Natural killer cell (primary cell): ENCODE measurements at regions not wholly inside any gene's neighbourhood (a gene's known extent, or its start where the extent isn't known, plus 50 kb on each side); places are given as distances from the start of the nearest gene placed in this dataset.
"Not testable (repeated sequence)": the region's sequence is repeated elsewhere in the genome, so short reads cannot be mapped to it uniquely, and the experiment has no call there.

Source experiments
- ATAC-seq, 3 donors: fragments of 150-1000 bp in 2 of 3; fragments of 200-7000 bp in 1 of 3; cut with Tn5 transposase; 1 replicate in 1 of 3; 2 replicates in 2 of 3; pipeline ENCODE4 v1.10.0; 2021; ENCODE audit warnings: mild to moderate bottlenecking in 2 of 3, moderate library complexity in 2 of 3
- DNase-seq, 2 donors: peaks; one replicate each; pipeline versions ENCODE4 v3.0.0 to v3.0.0-alpha.2; 2013 to 2021; ENCODE audit warnings: mixed read lengths in 1 of 2
- H3K27ac ChIP-seq: one replicate; pipeline ENCODE4 v1.5.1; 2013; ENCODE audit warnings: mild to moderate bottlenecking, low read length
- H3K27me3 ChIP-seq: one replicate; pipeline ENCODE4 v1.6.1; 2013; ENCODE audit warnings: low read length; ENCODE audit not compliant: control insufficient read depth, insufficient read depth
- H3K36me3 ChIP-seq: one replicate; pipeline ENCODE4 v1.6.1; 2013; ENCODE audit warnings: low read length; ENCODE audit not compliant: control insufficient read depth, insufficient read depth
- H3K4me1 ChIP-seq: one replicate; pipeline ENCODE4 v1.6.1; 2013; ENCODE audit warnings: low read length; ENCODE audit not compliant: control insufficient read depth, insufficient read depth
- H3K4me3 ChIP-seq: one replicate; pipeline ENCODE4 v1.5.1; 2013; ENCODE audit warnings: low read length
- H3K9me3 ChIP-seq: one replicate; pipeline ENCODE4 v1.6.1; 2013; ENCODE audit warnings: low read length; ENCODE audit not compliant: control insufficient read depth, insufficient read depth
- H3K27ac Mint-ChIP-seq, 2 donors: one replicate each; pipeline ENCODE4 v1.8.0; 2022; ENCODE audit warnings: mild to moderate bottlenecking in 2 of 2, mixed read lengths in 2 of 2, moderate library complexity in 1 of 2
- H3K27me3 Mint-ChIP-seq, 2 donors: one replicate each; pipeline ENCODE4 v1.8.0; 2022; ENCODE audit warnings: low read depth in 2 of 2, mixed read lengths in 2 of 2
- H3K36me3 Mint-ChIP-seq: one replicate; pipeline ENCODE4 v1.8.0; 2022; ENCODE audit warnings: mixed read lengths
- H3K4me1 Mint-ChIP-seq, 2 donors: one replicate each; pipeline ENCODE4 v1.8.0; 2022; ENCODE audit warnings: mixed read lengths in 2 of 2
- H3K4me3 Mint-ChIP-seq: one replicate; pipeline ENCODE4 v1.8.0; 2022; ENCODE audit warnings: mild to moderate bottlenecking, moderate library complexity, mixed read lengths
- H3K9me3 Mint-ChIP-seq, 2 donors: one replicate each; pipeline ENCODE4 v1.8.0; 2022; ENCODE audit warnings: mixed read lengths in 2 of 2
- CTCF ChIP-seq: fragments of 200-600 bp; IDR thresholded peaks from one replicate; pipeline ENCODE4 v1.8.0; 2022; ENCODE audit warnings: antibody characterized with exemption
- WGBS: methylation state at CpG from one replicate; pipeline ENCODE4 v1.1.7; 2013; ENCODE audit warnings: missing lambda C conversion rate; ENCODE audit not compliant: insufficient coverage; 5-methylcytosine and 5-hydroxymethylcytosine counted together
- intact Hi-C: fragments of 100-400 bp; cut with micrococcal nuclease; formaldehyde crosslinking; loops from one replicate; pipeline ENCODE4 v1.14.2; 2022

GRCh38 chr6:119728220-119728750 lies 378.7 kb upstream of the MAN1A1 start:
- Histone ChIP-seq H3K9me3 (no peaks in the 10 kb centered on the region), H3K27ac (no peak overlapping the region), H3K36me3 (no peaks in the 10 kb centered on the region), H3K4me3 (no peak overlapping the region), H3K4me1 (no peaks in the 10 kb centered on the region), H3K27me3 (no peaks in the 10 kb centered on the region)
- H3K4me1 Mint-ChIP-seq, result no peaks in the 10 kb centered on the region
- DNase-seq (no peak), ATAC-seq (no peak)
- no peaks in the 10 kb centered on the region for H3K36me3 Mint-ChIP-seq
- H3K27me3 Mint-ChIP-seq, result peaks cover 0 to 7% of the 10 kb centered on the region in 2 donors
- no peak overlapping the region for H3K27ac Mint-ChIP-seq
- intact Hi-C loops, result no loop called here
- no peaks in the 10 kb centered on the region for H3K9me3 Mint-ChIP-seq
- 77% methylated on average over 7 of the region's 7 CpGs for WGBS
- no peak for TF ChIP-seq CTCF
- H3K4me3 Mint-ChIP-seq, result no peak overlapping the region

- H3K4me3 ChIP-seq, result no peak overlapping the region
- H3K36me3 ChIP-seq, result no peaks in the 10 kb centered on the region
- ATAC-seq (no peak), DNase-seq (no peak)
- H3K9me3 ChIP-seq, result no peaks in the 10 kb centered on the region
- Mint-ChIP-seq H3K4me1 (no peaks in the 10 kb centered on the region), H3K36me3 (no peaks in the 10 kb centered on the region), H3K9me3 (no peaks in the 10 kb centered on the region), H3K27ac (no peak overlapping the region), H3K4me3 (no peak overlapping the region), H3K27me3 (peaks cover 0 to 7% of the 10 kb centered on the region in 2 donors)
- 63% methylated on average over 3 of the region's 3 CpGs for WGBS
- no peak for TF ChIP-seq CTCF
- no peaks in the 10 kb centered on the region for H3K4me1 ChIP-seq
- intact Hi-C loops, result no loop called here
- no peaks in the 10 kb centered on the region for H3K27me3 ChIP-seq
- H3K27ac ChIP-seq, result no peak overlapping the region
These were observed 378.1 kb upstream of the MAN1A1 start for GRCh38 chr6:119727504-119728219.

GRCh38 chr6:119726912-119727311 lies 377.4 kb upstream of the MAN1A1 start:
- H3K36me3 Mint-ChIP-seq, ATAC-seq, H3K27me3 ChIP-seq, DNase-seq, H3K27ac Mint-ChIP-seq, H3K4me1 ChIP-seq, H3K9me3 Mint-ChIP-seq, H3K36me3 ChIP-seq, H3K4me3 Mint-ChIP-seq, H3K4me1 Mint-ChIP-seq, intact Hi-C loops, H3K4me3 ChIP-seq, H3K27me3 Mint-ChIP-seq, H3K27ac ChIP-seq, H3K9me3 ChIP-seq: not testable (repeated sequence)

GRCh38 chr6:119726086-119726485 lies 376.5 kb upstream of the MAN1A1 start:
- no peak overlapping the region for H3K27ac Mint-ChIP-seq
- whole genome bisulfite sequencing, result 92% methylated on average over 2 of the region's 4 CpGs
- peaks cover 0 to 7% of the 10 kb centered on the region in 2 donors for H3K27me3 Mint-ChIP-seq
- H3K4me3 ChIP-seq, result no peak overlapping the region
- H3K9me3 Mint-ChIP-seq, result no peaks in the 10 kb centered on the region
- no peaks in the 10 kb centered on the region for H3K36me3 Mint-ChIP-seq
- H3K27ac ChIP-seq, result no peak overlapping the region
- intact Hi-C loops, result no loop called here
- DNase-seq, result no peak
- H3K27me3 ChIP-seq, result no peaks in the 10 kb centered on the region
- no peaks in the 10 kb centered on the region for H3K9me3 ChIP-seq
- no peaks in the 10 kb centered on the region for H3K4me1 Mint-ChIP-seq
- no peak for TF ChIP-seq CTCF
- no peak for ATAC-seq
- H3K36me3 ChIP-seq, result no peaks in the 10 kb centered on the region
- no peak overlapping the region for H3K4me3 Mint-ChIP-seq
- no peaks in the 10 kb centered on the region for H3K4me1 ChIP-seq
